ENCODE measurements at regions not wholly inside any gene's neighbourhood (a gene's known extent, or its start where the extent isn't known, plus 50 kb on each side); places are given as distances from the start of the nearest gene placed in this dataset.

GRCh38 chr12:13362260-13362841 is 165.8 kb downstream of the EMP1 start:
- peak; percentile 59 for DNase-seq
- Histone ChIP-seq H3K4me3 (ENCODE audit: low read depth, low read length) (no peak overlapping the region), H3K36me3 (replicated peaks) (no peaks in the 10 kb centered on the region), H3K27me3 (replicated peaks) (peaks cover 3% of the 10 kb centered on the region), H3K27ac (no peak overlapping the region)
- TF ChIP-seq CTCF (IDR thresholded peaks at IDR 0.05; ENCODE audit: low read depth, low read length, missing control alignments) = peak; percentile 98
- in situ Hi-C loops (cut with HindIII; ENCODE audit: low pct_ligation_motif_present, low sequenced_read_pairs) = no loop called here

GRCh38 chr12:13359636-13360035 is 163.1 kb downstream of the EMP1 start:
- in situ Hi-C loops (cut with HindIII; ENCODE audit: low pct_ligation_motif_present, low sequenced_read_pairs) = no loop called here
- H3K4me3 ChIP-seq (ENCODE audit: low read depth, low read length) = no peak overlapping the region

GRCh38 chr12:13358391-13358905 is 161.9 kb downstream of the EMP1 start:
- Histone ChIP-seq H3K27me3 (replicated peaks) (peaks cover 3% of the 10 kb centered on the region), H3K27ac (no peak overlapping the region), H3K36me3 (replicated peaks) (no peaks in the 10 kb centered on the region), H3K4me3 (ENCODE audit: low read depth, low read length) (no peak overlapping the region)
- no peak for TF ChIP-seq CTCF (IDR thresholded peaks at IDR 0.05; ENCODE audit: low read depth, low read length, missing control alignments)
- no peak for DNase-seq
- in situ Hi-C loops (cut with HindIII; ENCODE audit: low pct_ligation_motif_present, low sequenced_read_pairs) = no loop called here

More at GRCh38 chr12:13359636-13360035, 163.1 kb downstream of the EMP1 start:
- TF ChIP-seq CTCF (IDR thresholded peaks at IDR 0.05; ENCODE audit: low read depth, low read length, missing control alignments) = no peak
- Histone ChIP-seq H3K27ac (no peak overlapping the region), H3K27me3 (replicated peaks) (peaks cover 3% of the 10 kb centered on the region), H3K36me3 (replicated peaks) (no peaks in the 10 kb centered on the region)
- no peak for DNase-seq

- no peak for DNase-seq
- no peak overlapping the region for H3K27ac ChIP-seq
- TF ChIP-seq CTCF (IDR thresholded peaks at IDR 0.05; ENCODE audit: low read depth, low read length, missing control alignments) = no peak
- H3K4me3 ChIP-seq (ENCODE audit: low read depth, low read length) = no peak overlapping the region
- no peaks in the 10 kb centered on the region for H3K27me3 ChIP-seq (replicated peaks)
- in situ Hi-C loops (cut with HindIII; ENCODE audit: low pct_ligation_motif_present, low sequenced_read_pairs) = no loop called here
- no peaks in the 10 kb centered on the region for H3K36me3 ChIP-seq (replicated peaks)
Observed at GRCh38 chr12:13350946-13351345, 154.4 kb downstream of the EMP1 start.

GRCh38 chr12:13350381-13350780 is 153.9 kb downstream of the EMP1 start:
- H3K27me3 ChIP-seq (replicated peaks) = no peaks in the 10 kb centered on the region
- DNase-seq = no peak
- H3K27ac ChIP-seq = no peak overlapping the region
- in situ Hi-C loops (cut with HindIII; ENCODE audit: low pct_ligation_motif_present, low sequenced_read_pairs) = no loop called here
- no peak overlapping the region for H3K4me3 ChIP-seq (ENCODE audit: low read depth, low read length)
- TF ChIP-seq CTCF (IDR thresholded peaks at IDR 0.05; ENCODE audit: low read depth, low read length, missing control alignments) = no peak
- no peaks in the 10 kb centered on the region for H3K36me3 ChIP-seq (replicated peaks)

- Histone ChIP-seq H3K36me3 (replicated peaks) (no peaks in the 10 kb centered on the region), H3K27ac (no peak overlapping the region), H3K4me3 (ENCODE audit: low read depth, low read length) (no peak overlapping the region), H3K27me3 (replicated peaks) (no peaks in the 10 kb centered on the region)
- DNase-seq = no peak
- no peak for TF ChIP-seq CTCF (IDR thresholded peaks at IDR 0.05; ENCODE audit: low read depth, low read length, missing control alignments)
- in situ Hi-C loops (cut with HindIII; ENCODE audit: low pct_ligation_motif_present, low sequenced_read_pairs) = no loop called here
Observed at GRCh38 chr12:13348464-13348863, 151.9 kb downstream of the EMP1 start.
